Psoas muscle (tissue), 7 donors: ENCODE measurements at regions not wholly inside any gene's neighbourhood (a gene's known extent, or its start where the extent isn't known, plus 50 kb on each side); places are given as distances from the start of the nearest gene placed in this dataset.

ENCODE experiments used
- ATAC-seq, 4 donors: fragments of 200-7000 bp; cut with Tn5 transposase; one replicate each; pipeline ENCODE4 v1.9.1; 2020; ENCODE audit warnings: moderate library complexity in 3 of 4, mild to moderate bottlenecking in 2 of 4
- DNase-seq, 2 donors: peaks; one replicate each; pipeline ENCODE4 v3.0.0-alpha.2; 2020
- H3K27ac ChIP-seq: fragments of 200-600 bp; one replicate; pipeline ENCODE4 v1.8.0; 2022
- H3K27me3 ChIP-seq, 3 donors: fragments of 200-600 bp in 1 of 3; one replicate each; pipeline versions ENCODE4 v1.6.1 to v1.8.0; 2013 to 2022; ENCODE audit warnings: low read length in 2 of 3, mild to moderate bottlenecking in 2 of 3, moderate library complexity in 1 of 3; ENCODE audit not compliant: insufficient read depth in 3 of 3
- H3K36me3 ChIP-seq, 2 donors: fragments of 200-600 bp in 1 of 2; one replicate each; pipeline versions ENCODE4 v1.6.1 to v1.8.0; 2013 to 2022; ENCODE audit warnings: low read depth in 1 of 2, mild to moderate bottlenecking in 1 of 2, moderate library complexity in 1 of 2; ENCODE audit not compliant: insufficient read depth in 1 of 2
- H3K4me1 ChIP-seq: fragments of 200-600 bp; one replicate; pipeline ENCODE4 v1.8.0; 2022
- H3K4me3 ChIP-seq: fragments of 200-600 bp; one replicate; pipeline ENCODE4 v1.8.0; 2022; ENCODE audit warnings: mild to moderate bottlenecking
- H3K9me3 ChIP-seq: fragments of 200-600 bp; one replicate; pipeline ENCODE4 v1.8.0; 2022
- CTCF ChIP-seq: fragments of 200-600 bp; IDR thresholded peaks from one replicate; pipeline ENCODE4 v1.8.0; 2022; ENCODE audit warnings: antibody characterized with exemption
- WGBS, 3 donors: extraction: QIAGEN DNeasy Blood & Tissue Kit; methylation state at CpG; one replicate each; pipeline versions ENCODE4 v1.1.6 to v1.1.7; 2013; 5-methylcytosine and 5-hydroxymethylcytosine counted together
- intact Hi-C, 2 donors: fragments of 100-400 bp; cut with DNase I; formaldehyde crosslinking; loops; one replicate each; pipeline versions ENCODE4 v1.11.0 to v1.14.2; 2022
- donor health status: healthy with polysubstance abuse.
- donor health status: DM: no; HTN: no; CAD: no; lungs with moderate emphysema.
- donor health status: Bipolar disorder and iron deficiency.
- donor health status: healthy.
- donor health status: DM: yes; HTN: yes; CAD: no.
- donor health status: DM: no; HTN: no; CAD: no.
- donor health status: DM: yes; HTN: yes; CAD: no.

- no peak for DNase-seq
- ATAC-seq = no peak
- Histone ChIP-seq H3K27me3 (no peaks in the 10 kb centered on the region), H3K4me3 (no peak overlapping the region), H3K4me1 (no peaks in the 10 kb centered on the region), H3K36me3 (no peaks in the 10 kb centered on the region), H3K27ac (no peak overlapping the region), H3K9me3 (no peaks in the 10 kb centered on the region)
- no peak for TF ChIP-seq CTCF
- 67 to 73% (median 72%) methylated on average over 1 of the region's 1 CpG for WGBS, 3 donors
- intact Hi-C loops = no loop called here
These were observed 1256.6 kb upstream of the ATXN8OS start for GRCh38 chr13:68851026-68851425.

GRCh38 chr13:68850160-68850559 lies 1257.5 kb upstream of the ATXN8OS start:
- TF ChIP-seq CTCF = no peak
- H3K4me1 ChIP-seq = no peaks in the 10 kb centered on the region
- H3K27me3 ChIP-seq = no peaks in the 10 kb centered on the region
- DNase-seq = no peak
- no peaks in the 10 kb centered on the region for H3K9me3 ChIP-seq
- H3K4me3 ChIP-seq = no peak overlapping the region
- intact Hi-C loops = no loop called here
- no peaks in the 10 kb centered on the region for H3K36me3 ChIP-seq
- H3K27ac ChIP-seq = no peak overlapping the region
- ATAC-seq = no peak
- WGBS, 3 donors = 64 to 67% (median 66%) methylated on average over 3 of the region's 3 CpGs

DNA sequence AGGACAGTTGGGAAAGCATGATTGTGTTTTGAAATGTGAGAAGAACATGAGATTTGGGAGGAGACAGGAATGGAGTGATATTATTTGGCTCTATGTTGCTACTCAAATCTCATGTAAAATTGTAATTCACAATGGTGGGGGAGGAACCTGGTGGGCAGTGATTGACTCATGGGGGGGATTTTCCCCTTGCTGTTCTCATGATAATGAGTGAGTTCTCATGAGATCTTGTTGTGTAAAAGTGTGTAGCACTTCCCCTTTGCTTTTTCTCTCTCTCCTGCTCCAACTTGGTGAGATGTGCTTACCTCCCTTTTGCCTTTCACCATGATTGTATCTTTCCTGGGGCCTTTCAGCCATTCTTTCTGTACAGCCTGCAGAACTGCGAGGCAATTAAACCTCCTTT lies 1261.0 kb upstream of the ATXN8OS start:
- no peak for TF ChIP-seq CTCF
- intact Hi-C loops = no loop called here
- DNase-seq (no peak), ATAC-seq (no peak)
- Histone ChIP-seq H3K4me1 (no peaks in the 10 kb centered on the region), H3K4me3 (no peak overlapping the region), H3K27ac (no peak overlapping the region), H3K36me3 (no peaks in the 10 kb centered on the region), H3K9me3 (peaks cover 3% of the 10 kb centered on the region), H3K27me3 (no peaks in the 10 kb centered on the region)
- 50 to 62% (median 52%) methylated on average over 1 of the region's 1 CpG for WGBS, 3 donors

DNA sequence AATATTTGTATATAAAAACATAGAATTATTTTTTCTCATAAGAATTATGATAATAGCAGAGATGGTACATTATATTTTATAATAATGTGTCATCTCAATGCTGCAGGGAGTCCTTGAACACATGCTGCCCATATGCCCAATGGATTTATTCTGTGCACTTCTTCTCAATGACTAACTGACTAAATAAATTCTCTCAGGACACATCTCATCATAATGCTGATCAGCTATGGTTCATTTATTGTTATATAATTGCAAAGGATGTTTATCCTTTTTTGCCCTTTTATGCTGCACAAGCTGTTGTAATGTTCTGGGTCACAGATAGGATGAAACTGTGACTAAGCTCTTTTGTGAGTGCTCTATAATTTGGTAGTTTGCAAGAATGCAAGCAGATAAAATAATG lies 1273.3 kb upstream of the ATXN8OS start:
- Histone ChIP-seq H3K27me3 (no peaks in the 10 kb centered on the region), H3K9me3 (no peaks in the 10 kb centered on the region), H3K36me3 (no peaks in the 10 kb centered on the region), H3K4me3 (no peak overlapping the region), H3K4me1 (no peaks in the 10 kb centered on the region), H3K27ac (no peak overlapping the region)
- DNase-seq (no peak), ATAC-seq (no peak)
- intact Hi-C loops = no loop called here
- no peak for TF ChIP-seq CTCF

DNA sequence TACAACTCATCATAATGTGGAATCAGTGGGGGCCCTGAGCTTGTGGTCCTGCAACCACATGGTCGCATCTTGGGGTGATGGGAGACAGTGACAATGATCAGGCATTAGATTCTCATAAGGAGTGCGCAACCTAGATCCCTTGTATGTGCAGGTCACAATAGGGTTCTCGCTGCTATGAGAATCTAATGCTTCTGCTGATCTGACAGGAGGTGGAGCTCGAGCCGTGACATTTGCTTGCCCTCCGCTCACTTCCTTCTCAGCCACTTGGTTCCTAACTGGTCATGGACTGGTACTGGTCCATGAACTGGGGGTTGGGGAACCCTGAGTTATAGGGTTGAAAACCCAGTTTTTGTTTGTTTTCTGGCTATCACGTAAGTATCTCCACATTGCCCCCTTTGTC lies 1290.9 kb upstream of the ATXN8OS start:
- WGBS, 3 donors = 92 to 97% (median 93%) methylated on average over 7 of the region's 7 CpGs
- TF ChIP-seq CTCF = no peak
- Histone ChIP-seq H3K9me3 (no peaks in the 10 kb centered on the region), H3K27ac (no peak overlapping the region), H3K4me1 (no peaks in the 10 kb centered on the region), H3K4me3 (no peak overlapping the region), H3K27me3 (no peaks in the 10 kb centered on the region), H3K36me3 (no peaks in the 10 kb centered on the region)
- DNase-seq (no peak), ATAC-seq (no peak)
- intact Hi-C loops = no loop called here
